HG02642 (cell line): ENCODE measurements at regions not wholly inside any gene's neighbourhood (a gene's known extent, or its start where the extent isn't known, plus 50 kb on each side); places are given as distances from the start of the nearest gene placed in this dataset.

Experiments used
- ATAC-seq: cut with Tn5 transposase; IDR thresholded peaks from one replicate; pipeline ENCODE4 v1.9.1; 2021; ENCODE audit warnings: mild to moderate bottlenecking; ENCODE audit not compliant: unreplicated experiment, poor library complexity

- ATAC-seq, result no peak
Measured at GRCh38 chr6:137729866-137730629, 137.0 kb upstream of the TNFAIP3 start.

- no peak for ATAC-seq
Measured at GRCh38 chr6:137731600-137731959, 135.5 kb upstream of the TNFAIP3 start.

DNA sequence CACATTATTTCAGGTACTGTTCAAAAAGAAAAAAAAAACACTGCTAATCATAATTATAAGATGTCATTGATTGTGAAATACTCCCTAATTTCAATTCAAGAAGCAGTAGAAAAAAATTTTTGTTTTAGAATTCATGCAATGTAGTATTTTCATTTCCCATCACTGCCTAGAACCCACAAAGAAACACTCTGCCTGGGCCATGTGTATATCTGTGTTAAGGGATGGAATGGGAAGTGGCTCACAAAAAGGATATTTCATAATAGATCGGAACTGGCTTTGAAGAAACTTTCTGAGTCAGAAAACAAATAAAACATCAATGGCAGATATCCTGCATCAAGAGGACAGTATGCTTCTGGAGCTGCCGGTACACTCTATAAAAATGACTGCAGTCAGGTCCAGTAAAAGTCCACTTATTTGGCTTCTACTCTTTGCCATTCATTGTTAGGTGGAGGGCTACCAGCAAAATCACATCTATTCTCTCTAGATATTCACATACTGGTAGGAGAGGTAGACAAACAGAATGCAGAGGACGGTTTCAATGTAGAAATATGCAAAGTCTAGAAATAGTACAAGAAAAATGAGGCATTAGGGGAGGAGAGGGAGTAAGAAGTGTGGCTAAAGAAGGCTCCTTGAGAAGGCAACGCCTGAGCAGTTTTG, 135.0 kb upstream of the TNFAIP3 start:
- ATAC-seq, result no peak

GRCh38 chr6:137733372-137733771, 133.7 kb upstream of the TNFAIP3 start:
- ATAC-seq, result no peak

DNA sequence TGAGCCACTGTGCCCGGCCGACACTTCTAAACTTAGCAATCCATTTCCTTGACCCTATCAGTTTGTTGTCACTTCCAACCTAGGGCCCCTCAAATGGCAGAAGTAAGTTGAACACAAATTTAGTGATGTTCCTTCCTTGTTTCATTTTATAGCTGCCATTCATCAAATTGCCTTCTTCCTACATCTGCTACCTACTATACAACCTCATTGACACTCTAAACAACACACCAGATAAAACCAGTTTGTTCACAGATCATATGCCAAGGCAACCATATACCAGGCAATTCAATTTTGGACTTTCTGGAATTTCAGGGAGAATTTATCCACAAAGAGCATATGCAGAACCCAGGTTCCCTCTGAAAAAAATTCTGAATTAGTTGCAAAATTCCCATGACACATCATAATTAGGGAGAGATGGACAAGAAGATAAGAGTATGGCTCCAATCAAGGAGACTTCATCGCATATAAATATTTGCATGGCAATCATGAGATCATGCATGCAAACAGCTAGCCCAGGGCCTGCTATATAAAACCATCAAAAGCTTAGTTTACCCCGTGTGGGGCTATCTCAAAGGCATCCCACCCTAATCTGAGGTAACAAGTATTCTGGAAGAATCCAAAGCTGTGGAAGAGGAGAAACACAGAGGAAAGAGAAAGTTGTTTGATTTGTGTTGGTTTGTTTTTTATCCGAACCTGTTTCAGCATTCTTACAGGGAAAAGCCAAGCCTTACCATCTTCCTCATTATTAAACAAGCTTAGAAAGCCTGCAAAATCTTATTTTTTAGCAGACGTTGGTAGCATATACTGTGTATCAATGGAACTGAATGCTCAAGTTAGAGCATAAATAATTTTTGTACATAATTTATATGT, 132.8 kb upstream of the TNFAIP3 start:
- ATAC-seq, result no peak

DNA sequence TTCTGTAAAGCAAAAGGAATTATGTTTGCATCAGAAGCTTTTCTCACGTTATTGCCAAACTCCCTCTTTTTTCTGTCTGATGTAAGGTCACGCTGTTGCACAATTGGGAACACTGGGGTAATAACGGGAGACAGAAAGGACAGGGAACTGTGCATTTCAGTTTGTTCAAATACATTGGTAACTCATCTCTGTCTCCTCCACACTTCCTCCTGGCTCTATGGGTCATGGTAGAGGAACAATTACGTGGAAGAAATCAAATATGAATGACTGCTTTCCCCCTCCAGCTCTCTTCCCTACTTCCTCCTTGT, 132.2 kb upstream of the TNFAIP3 start:
- ATAC-seq, result no peak

GRCh38 chr6:137736048-137736818, 130.8 kb upstream of the TNFAIP3 start:
- peak; percentile 75 for ATAC-seq

DNA sequence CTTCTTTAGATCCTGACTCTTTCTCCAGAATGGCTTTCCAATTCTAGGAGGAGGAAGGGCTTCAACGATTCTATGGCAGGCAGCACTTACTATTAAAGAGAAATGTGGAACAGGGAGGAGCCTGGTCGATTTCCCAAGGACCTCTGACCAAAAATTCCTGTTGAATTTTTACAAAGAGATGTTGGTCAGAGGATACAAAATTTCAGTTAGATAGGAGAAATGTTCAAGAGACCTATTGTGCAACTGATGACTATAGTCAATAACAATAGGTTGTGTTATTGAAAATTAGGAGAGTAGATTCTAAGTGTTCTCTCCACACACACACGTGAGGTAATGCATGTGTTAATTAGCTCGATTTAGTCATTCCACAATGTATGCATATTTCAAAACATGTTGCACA, 130.1 kb upstream of the TNFAIP3 start:
- no peak for ATAC-seq

GRCh38 chr6:137737836-137738596, 129.0 kb upstream of the TNFAIP3 start:
- no peak for ATAC-seq

- no peak for ATAC-seq
Measured at GRCh38 chr6:137738931-137739504, 128.0 kb upstream of the TNFAIP3 start.

DNA sequence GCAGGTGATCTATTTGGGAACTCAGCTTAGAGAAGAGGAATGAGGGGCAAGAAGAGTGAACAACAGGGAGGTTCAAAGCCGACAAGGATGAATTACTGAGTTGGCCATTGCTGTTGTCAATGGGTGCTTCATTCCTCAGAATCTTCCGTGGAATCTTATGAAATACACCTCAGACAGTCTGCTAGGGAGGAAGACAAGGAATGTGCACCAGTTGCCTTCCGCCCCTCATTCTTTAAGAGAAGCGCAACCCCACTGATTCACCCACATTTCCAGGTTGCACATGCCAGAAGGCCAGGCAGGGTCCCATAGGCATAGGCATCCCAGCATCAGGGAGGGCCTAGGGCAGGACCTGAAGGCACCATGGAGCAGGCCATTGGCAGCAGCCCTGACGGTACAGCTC, 127.5 kb upstream of the TNFAIP3 start:
- no peak for ATAC-seq

DNA sequence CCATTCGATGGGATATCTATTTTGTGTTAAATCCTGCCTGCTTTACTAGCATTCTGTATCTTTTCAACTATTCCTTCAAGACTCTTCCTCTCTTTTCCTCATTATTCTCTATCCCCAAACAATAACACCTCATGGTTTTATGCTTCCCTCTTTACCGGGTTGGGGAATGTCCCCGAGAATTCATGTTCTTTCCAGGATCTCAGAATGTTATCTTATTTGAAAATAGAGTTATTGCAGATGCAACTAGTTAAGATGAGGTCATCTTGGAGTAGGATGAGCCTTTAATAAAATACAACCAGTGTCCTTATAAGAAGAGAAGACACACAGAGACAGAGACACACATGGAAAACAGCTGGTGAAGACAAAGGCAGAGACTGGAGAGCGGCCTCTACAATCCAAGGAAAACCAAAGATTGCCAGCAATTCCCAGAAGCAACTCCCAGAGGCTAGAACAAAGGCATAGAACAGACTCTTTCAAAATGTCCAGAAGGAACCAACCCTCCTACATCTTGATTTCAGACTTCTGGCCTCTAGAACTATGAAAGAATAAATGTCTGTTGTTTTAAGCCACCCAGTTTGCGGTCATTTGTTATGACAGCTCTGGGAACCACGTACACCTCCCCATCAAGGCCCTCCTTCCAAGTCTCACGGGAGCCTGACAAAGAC, 126.8 kb upstream of the TNFAIP3 start:
- no peak for ATAC-seq

- ATAC-seq, result no peak
Measured at GRCh38 chr6:137740967-137741761, 125.9 kb upstream of the TNFAIP3 start.

GRCh38 chr6:137743493-137743892, 123.6 kb upstream of the TNFAIP3 start:
- ATAC-seq, result no peak

DNA sequence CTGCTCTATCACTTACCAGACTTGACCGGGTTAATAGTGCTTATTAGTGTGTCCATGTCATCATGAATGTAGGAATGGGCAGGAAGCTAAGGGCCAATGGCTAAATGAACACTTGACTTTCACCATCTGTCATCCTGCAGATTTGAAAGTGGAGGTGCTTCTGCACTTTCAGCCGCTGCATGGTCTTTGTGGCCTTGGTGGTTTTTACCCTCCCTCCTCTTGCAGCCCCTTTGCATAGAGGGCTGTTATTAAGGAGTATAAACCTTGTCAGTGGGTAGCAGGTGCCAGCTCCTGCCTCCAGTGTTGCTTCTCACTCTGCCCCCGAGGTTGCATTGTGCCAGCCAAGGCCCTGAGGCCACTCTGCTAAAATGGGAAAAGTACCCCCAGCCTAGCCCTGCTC, 122.2 kb upstream of the TNFAIP3 start:
- ATAC-seq, result peak; percentile 88

DNA sequence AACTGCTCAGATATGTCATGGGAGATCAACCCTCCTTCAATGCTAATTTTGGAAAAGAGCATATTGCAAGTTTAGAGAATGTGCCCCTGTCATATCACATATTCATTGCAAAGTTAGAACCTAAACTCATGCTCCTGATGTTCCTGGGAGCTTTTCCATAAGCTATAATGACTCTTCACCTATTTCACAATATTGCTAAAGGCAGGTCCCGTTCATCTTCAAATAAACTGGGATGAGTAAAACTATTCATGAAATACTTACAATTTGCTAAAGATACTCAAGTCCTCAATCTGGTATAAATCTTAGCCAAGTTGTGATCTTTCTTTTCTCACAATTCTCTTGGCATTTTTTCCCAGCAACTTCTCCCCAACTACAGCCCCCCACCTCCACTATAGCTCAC, 121.7 kb upstream of the TNFAIP3 start:
- ATAC-seq, result no peak

GRCh38 chr6:137746264-137746663, 120.8 kb upstream of the TNFAIP3 start:
- ATAC-seq, result no peak

DNA sequence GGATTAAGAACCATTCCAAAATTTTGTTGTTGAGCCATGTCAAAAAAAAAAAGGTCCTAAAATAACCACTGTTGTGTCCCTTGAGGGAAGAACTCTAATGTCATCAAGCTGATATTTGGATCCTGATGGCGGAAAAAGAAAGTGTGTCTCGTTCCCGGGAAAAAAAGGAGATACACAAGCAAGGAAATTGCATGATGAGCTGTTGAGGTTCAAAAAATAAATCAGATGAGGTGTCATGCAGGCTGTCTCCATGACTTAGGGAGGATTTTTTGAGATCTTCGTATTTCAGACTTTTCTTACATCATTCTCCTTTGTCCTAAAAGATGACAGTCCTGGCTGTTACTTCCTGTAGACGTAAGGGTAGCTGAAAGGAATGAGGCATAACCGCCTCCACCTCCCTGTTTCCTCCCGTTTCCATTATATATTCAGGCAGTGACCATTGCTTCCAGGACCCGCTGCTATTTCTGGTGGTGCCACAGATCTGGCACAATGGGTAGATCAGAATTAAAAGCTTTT, 117.3 kb upstream of the TNFAIP3 start:
- no peak for ATAC-seq
